Cardiac septum (tissue), 1 donor: ENCODE measurements at regions not wholly inside any gene's neighbourhood (a gene's known extent, or its start where the extent isn't known, plus 50 kb on each side); places are given as distances from the start of the nearest gene placed in this dataset.

Source experiments
- DNase-seq: peaks from one replicate; pipeline ENCODE4 v3.0.0-alpha.2; 2020; ENCODE audit warnings: low spot score
- intact Hi-C: fragments of 100-400 bp; cut with DNase I; formaldehyde crosslinking; loops from one replicate; pipeline ENCODE4 v1.14.0; 2022
- donor health status: DM: no; HTN: no; CAD: no.

GRCh38 chr7:9752033-9752432 lies 1221.6 kb upstream of the PHF14 start:
- intact Hi-C loops: no loop called here
- no peak for DNase-seq

DNA sequence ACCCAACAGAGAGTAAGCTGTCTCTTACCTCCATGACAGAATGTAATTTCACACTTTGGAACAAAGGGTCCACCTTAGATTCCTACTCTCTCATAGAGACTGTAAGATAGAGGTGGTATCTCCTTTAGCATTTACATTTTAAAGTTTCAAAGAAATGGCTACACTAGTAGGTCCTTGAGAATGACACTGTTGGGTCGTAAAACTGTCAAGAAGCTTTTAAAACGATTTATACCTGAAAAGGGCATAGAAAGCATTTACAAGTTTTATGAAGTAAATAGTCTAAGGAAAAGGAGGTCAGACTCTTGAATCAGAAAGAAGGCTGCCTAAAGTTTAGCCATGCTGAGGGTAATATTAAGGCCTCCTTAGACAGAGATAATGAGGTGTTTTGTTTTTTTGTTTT lies 1212.4 kb upstream of the PHF14 start:
- DNase-seq: no peak
- intact Hi-C loops: no loop called here

DNA sequence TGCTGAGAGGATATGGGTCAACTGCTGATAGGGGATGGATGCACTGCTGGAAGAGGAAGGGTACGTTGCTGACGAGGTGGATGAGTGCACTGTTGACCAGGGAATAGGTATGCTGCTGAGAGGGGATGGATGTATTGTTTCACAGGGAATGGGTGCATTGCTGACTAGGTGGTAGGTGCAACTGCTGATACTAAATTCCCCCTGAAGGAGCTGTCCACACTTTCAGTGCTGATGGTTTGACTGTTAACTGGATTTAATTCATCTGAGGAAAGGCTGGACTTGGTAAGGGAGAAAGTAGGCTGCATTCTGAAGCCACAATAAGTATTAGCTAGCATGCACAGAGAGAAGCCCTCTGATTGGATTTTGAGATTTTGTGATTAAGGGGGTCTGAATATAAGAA lies 1196.8 kb upstream of the PHF14 start:
- intact Hi-C loops: no loop called here
- no peak for DNase-seq

DNA sequence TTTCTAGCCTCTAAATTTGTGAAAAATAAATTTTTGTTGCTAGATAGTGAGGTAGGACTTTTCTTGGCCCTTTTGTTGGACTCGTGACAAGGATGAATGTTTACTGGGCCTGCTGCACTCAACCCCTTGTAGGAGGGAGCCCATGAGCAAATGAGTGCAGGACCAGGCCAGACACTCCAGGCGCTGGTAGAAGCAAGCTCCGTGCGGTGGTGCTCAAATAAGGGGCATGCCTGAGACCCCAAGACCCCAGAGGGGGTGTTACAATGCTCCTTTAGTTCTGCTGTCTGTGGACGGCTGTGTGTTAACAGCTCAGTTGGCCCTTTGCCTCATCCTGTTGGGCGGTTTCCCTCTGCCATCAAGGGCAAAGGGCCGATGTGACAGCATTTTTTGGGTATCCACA lies 1195.3 kb upstream of the PHF14 start:
- intact Hi-C loops: no loop called here
- DNase-seq: no peak

- no peak for DNase-seq
- intact Hi-C loops: no loop called here
Measured at GRCh38 chr7:9781710-9782109, 1192.0 kb upstream of the PHF14 start.

- DNase-seq: no peak
- intact Hi-C loops: no loop called here
Measured at GRCh38 chr7:9782275-9782674, 1191.4 kb upstream of the PHF14 start.

DNA sequence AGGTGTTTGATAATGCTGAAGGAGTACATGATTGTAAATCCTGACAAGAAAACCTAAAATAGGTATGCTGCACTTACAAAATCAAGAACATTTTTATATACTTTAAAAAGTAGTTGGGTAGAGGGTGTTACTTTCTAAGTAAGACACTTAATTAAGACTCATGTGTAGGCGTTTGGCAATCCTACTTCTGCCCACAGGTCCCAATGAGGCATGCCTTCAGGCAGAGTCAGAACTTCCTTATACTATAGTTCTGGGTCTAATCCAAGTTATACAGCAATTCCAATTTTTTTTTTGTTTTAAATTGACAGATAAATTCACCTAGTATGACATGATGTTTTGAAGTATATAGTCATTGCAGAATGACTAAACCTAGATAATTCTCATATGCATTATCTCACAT lies 1188.5 kb upstream of the PHF14 start:
- no peak for DNase-seq
- intact Hi-C loops: no loop called here

- no peak for DNase-seq
- intact Hi-C loops: no loop called here
Measured at GRCh38 chr7:9796241-9796640, 1177.4 kb upstream of the PHF14 start.

DNA sequence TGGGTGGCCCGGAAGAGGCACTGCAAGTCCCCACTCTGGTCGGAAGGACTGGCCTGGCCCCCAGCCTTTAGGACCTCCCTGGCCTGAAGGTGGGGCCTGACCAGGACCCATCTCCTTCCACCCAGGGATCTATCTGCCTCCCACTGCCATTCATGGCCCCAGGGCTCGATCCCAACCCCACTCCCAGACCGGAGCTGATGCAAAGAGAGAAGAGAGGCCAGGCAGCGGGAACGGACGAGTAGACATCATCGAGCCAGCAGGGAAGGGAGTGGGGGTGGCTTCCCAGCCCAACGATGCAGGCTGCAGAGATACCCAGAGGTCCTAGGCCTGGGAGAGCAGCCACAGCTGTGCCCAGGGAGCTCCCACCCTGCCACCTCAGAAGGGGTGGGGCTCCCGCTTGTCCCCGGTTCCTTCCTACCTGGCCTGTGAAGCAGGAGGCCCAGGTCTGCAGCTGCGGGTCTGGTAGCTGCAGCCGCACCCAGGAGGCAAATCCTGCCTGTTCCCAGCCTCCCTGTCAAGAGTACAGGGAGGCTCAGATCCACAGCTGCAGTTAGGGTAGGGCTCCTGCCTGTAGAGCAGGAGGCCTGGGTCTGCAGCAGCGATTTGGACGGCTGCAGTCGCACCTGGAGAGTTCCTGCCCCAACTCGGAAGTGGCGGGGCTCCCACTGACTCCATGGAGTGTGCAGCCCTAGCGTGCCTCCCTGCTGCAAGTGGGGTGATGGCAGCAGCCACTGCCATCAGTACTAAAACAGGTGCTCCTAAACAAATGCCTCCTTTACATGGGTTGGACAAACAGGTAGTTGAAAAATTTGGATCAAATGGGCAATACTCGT lies 1151.0 kb upstream of the PHF14 start:
- no peak for DNase-seq
- intact Hi-C loops: no loop called here

DNA sequence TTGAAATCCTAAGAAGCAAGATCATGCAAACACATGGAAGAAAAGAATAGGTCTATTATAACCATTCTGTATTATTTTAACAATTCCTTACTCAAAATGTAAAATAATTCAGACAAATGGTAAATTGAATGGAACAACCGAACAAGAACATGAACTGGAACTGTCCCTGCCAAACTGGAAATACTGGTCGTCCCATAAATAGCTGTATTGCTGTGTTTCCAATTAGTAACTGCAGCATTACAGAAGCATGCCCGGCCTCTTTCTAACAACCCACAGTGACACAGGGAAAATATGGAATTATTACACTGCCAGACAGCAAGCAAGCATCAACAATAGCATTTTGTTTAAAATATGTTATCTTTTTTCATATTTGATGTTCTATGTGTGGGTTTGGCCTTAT lies 1138.5 kb upstream of the PHF14 start:
- intact Hi-C loops: no loop called here
- DNase-seq: no peak

GRCh38 chr7:9836671-9837070 lies 1137.0 kb upstream of the PHF14 start:
- DNase-seq: no peak
- intact Hi-C loops: no loop called here

DNA sequence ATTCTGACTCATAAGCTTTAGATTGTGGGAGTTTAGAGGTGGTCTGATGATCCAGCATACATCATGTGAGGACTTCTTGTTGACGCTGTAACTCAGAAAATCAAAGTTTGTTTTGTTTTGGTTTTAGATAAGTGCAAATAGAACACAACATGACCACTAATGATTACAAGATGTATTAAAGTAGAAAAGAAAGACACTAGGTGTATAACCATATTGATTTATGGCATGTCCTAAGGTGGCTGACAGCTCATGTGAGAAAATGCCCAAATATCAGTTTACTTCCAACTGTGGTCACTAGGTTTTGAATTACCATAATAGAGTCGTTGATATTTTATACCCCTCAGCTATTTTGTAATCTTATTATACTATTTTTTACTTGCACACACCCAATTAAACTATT lies 1131.4 kb upstream of the PHF14 start:
- intact Hi-C loops: no loop called here
- no peak for DNase-seq

- intact Hi-C loops: no loop called here
Measured at GRCh38 chr7:9846902-9847301, 1126.8 kb upstream of the PHF14 start.

DNA sequence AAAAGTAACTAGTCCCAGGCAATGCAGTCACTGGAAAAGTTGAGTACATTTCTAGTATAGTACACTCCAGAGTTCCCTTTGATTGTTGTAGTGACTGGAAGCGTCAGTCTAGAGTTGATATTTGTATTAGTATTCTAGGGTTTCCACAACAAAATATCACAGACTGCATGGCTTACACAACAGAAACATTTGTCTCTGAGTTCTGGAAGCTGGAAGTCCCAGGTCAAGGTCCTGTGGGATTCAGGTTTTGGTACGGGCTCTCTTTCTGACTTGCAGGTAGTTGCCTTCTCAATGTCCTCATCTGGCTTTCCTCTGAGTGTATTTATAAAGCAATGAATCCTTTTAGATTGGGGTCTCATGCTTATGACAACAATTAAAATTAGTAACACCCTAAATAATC lies 1119.1 kb upstream of the PHF14 start:
- DNase-seq: no peak
- intact Hi-C loops: no loop called here

More at GRCh38 chr7:9846902-9847301, 1126.8 kb upstream of the PHF14 start:
- no peak for DNase-seq

GRCh38 chr7:9856668-9857067 lies 1117.0 kb upstream of the PHF14 start:
- no peak for DNase-seq
- intact Hi-C loops: no loop called here

- intact Hi-C loops: no loop called here
Measured at GRCh38 chr7:9863545-9863944, 1110.1 kb upstream of the PHF14 start.

DNA sequence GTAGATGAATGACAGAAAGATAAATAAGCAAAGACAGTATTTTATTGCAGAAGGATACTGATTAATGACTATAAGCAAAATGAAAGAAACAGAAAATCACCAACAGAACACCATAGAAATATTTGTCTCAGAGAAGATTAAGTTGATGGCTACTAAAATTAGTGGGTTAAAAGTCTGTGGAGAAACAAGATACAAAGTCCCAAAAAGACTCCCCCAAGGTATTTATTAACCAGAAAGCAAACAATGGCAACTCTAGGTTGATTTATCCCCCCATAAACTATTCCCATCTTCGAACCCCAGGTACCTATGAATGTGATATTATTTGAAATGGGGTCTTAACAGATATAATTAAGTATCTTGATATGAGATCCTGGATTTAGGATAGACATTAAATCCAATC lies 1104.5 kb upstream of the PHF14 start:
- intact Hi-C loops: no loop called here
- DNase-seq: no peak

More at GRCh38 chr7:9863545-9863944, 1110.1 kb upstream of the PHF14 start:
- DNase-seq: no peak

DNA sequence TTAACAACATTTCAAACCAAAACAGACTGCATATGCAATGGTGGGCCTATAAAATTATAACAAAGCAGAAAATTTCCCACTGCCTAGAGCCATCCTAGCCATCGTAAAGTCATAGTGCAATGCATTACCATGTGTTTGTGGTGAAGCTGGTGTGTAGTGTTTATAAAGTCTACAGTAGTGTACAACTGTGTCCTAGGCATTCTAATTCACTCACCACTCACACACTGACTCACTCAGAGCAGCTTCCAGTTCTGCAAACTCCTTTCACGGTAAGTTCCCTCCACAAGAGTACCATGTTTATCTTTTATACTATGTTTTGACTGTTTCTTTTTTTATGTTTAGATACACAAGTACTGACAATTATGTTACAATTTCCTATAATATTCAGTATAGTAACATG lies 1104.1 kb upstream of the PHF14 start:
- DNase-seq: no peak

GRCh38 chr7:9870674-9871073 lies 1103.0 kb upstream of the PHF14 start:
- no peak for DNase-seq
- intact Hi-C loops: no loop called here

More for the DNA sequence above, 1104.1 kb upstream of the PHF14 start:
- intact Hi-C loops: no loop called here

DNA sequence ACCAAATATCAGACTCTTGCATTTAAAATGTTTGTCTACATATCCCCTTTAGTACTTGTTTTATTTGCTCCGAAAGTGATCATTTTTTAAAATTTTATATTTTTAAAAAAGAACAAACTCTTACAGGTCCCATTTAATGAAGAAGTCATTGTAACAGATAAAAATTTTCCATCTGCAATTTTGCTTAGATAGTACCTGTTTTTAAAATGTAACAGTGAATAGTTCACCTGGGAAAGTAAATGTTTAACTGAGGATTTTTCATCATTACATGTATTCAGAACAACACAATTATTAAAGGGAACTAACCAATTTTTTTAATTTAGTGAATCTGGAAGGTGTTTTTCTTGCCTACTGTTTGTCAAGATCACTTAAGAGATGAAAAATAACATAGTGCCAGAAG lies 1099.5 kb upstream of the PHF14 start:
- DNase-seq: no peak
- intact Hi-C loops: no loop called here

DNA sequence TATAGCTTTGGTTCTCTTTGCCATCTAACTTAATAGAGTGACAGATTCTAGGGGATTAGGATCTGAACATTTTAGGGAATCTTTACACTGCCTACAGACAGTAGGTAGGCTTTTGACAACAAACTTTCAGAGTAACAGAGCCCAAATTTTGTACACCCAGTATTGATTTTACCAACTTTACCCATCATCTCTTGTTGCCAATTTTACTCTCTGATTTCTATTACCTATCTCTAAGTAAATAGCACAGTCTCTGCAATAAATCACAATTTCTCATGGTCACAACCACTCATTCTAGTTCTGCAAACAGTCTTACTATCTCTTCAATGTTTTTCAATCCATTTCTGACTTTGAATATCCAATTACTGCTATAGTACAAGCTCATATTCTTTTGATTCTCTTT lies 1097.6 kb upstream of the PHF14 start:
- no peak for DNase-seq
- intact Hi-C loops: no loop called here

- intact Hi-C loops: no loop called here
- DNase-seq: no peak
Measured at GRCh38 chr7:9889554-9889953, 1084.1 kb upstream of the PHF14 start.
